ENCODE measurements at regions not wholly inside any gene's neighbourhood (a gene's known extent, or its start where the extent isn't known, plus 50 kb on each side); places are given as distances from the start of the nearest gene placed in this dataset.
A peak's percentile ranks its signal among the peaks of the same experiment; 100 is the strongest.

DNA sequence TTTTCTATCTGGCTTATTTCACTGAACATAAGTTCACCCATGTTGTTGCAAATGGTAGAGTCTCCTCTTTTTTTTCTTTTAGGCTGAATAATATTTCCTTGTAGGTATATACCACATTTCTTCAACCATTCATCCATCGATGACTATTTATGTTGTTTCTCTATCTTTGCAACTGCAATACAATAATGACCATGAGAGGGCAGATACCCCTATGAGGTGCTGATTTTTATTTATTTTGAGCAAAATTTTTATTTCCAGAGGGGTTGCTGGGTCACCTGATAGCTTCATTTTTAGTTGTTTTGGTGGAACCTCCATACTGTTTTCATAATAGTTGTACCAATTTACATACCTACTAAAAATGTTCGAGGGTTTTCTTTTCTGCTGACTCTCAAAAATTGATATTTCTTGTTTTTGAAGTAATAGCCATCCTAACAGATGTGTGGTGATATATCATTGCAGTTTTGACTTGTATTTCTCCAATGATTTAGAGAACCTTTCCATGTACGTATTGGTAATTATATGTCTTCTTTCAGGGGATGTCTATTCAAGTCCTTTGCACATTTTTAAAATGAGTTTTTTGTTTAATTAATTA is 1697.0 kb downstream of the PCDH7 start:
- DNase-seq (ENCODE audit: low read depth in 2 of 2), result no peak

DNA sequence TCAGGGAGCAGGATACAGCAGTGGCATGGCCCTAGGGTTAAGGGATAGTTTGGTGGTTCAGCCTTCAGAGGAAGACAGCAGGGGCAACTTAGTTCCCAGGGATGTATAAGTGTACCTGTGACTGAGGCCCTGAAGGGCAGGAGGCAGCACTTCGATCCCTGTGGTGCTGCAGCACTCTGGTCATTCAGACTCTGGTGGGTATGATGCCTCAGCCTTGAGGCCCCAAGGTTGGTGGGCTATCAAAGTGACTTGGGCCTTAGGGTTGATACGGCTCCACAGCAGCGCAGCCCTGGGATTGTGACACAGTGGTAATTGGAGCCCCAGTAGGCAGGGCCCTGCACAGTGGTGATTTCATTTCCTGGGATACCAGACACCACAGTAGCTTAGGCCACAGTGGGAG is 1703.1 kb downstream of the PCDH7 start:
- DNase-seq (ENCODE audit: low read depth in 2 of 2), result no peak

DNA sequence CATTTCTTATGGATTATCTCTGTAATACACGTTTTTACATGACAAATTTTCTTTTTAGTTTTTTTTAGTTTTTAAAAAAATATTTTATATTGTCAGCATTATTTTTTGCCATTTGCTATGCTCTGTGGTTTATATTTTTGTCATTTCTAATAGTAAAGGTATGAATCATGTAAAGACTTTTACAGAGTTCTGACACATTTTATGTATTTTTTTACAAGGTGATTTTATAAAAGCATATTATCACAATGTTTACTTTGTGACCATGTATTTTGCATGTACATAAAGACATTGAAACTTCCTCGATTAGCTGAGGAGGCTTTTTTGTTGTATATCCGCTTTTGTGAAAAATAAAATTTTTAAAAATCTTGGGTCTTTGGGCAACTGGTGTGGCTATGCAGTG is 1705.1 kb downstream of the PCDH7 start:
- no peak for DNase-seq (ENCODE audit: low read depth in 2 of 2)

DNA sequence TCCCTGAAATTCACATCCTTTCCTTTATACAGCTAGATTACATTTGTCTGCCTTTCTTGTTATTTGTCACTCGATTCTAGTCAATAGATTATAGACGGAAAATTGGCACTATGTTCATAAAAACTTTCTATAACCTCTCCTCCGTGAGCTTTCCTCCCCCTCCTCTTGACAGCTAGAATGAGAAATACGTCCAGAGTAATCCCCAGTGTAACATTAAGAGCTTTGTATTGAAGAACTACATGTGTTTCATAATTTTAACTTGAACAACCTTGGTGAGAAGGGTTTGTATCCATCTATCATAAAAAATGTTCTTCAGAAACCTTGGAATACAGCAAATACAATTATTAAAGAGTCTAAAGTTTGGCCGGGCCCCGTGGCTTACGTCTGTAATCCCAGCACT is 1707.4 kb downstream of the PCDH7 start:
- no peak for DNase-seq (ENCODE audit: low read depth in 2 of 2)

DNA sequence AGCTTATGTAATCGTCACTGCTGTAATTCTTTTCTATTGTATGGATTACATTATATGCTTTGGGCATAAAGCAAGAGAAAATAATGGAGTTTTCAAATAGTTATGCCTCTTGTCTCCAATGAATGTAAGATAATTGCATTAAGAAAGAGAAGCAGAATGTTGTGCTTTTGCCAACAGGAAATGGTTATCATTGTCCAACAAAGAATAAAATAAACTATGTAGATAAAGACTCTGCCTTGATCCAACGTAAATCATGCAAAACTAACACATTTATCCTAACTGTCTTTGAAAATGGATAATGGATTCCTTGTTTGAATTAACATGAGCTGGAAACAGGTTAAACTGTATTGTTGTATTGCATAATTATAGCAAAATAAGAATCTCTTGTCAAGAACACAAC is 1709.0 kb downstream of the PCDH7 start:
- no peak for DNase-seq (ENCODE audit: low read depth in 2 of 2)

DNA sequence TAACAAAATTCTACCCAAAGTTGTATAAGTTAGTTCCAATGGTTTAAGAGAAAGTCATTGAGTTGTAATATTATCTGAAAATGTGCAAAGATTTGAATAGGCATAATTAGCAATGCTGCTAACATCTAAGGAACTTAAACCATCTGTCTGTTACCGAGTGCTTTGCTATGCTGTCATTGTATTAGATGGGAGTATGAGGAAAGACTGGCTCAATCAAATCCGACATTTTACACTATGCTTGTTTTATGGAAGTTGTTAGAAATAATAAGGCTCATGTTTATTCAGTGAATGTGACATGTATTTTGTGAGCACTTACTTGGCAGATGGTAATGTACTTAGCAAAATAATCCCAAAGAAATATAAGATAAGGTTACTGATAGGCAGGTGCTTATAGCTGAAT is 1715.1 kb downstream of the PCDH7 start:
- DNase-seq (ENCODE audit: low read depth in 2 of 2), result no peak

DNA sequence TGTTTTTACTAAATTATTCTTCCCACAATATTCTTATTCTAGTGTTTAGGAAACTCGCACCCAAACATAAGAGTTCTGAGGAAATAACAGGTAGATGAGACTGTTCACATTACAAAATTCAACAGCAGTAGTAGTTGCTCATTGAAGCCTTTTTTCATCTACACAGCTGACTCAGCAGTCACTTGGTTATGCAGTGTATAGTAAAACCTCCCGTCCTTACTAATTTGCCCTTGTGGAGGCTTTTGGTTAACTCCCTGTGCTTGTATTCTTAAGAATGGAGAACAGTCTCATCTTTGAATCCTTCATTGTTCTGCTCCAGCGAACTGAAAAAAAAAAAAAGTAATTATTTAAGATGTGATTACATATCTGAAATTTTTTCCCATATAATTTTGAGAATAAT is 1716.6 kb downstream of the PCDH7 start:
- DNase-seq (ENCODE audit: low read depth in 2 of 2), result no peak

DNA sequence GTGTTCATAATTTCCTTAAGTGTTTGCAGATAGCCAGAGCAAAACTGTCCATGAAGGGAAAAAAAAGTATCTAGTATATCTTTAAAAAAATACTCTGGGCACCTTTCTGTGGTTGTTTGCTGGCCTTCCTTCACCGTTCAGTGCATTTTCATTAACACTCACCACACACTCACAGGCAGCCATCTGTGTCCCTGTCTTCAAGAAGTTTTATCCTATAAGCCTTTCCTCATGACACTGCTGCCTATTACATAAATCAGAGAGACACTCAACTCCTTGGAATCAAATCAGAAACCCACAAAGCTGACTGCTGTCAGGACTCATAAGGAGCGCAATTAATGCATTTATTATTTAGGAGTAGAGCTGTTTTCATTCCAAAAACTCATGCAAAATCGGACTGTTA is 1720.2 kb downstream of the PCDH7 start:
- no peak for DNase-seq (ENCODE audit: low read depth in 2 of 2)

DNA sequence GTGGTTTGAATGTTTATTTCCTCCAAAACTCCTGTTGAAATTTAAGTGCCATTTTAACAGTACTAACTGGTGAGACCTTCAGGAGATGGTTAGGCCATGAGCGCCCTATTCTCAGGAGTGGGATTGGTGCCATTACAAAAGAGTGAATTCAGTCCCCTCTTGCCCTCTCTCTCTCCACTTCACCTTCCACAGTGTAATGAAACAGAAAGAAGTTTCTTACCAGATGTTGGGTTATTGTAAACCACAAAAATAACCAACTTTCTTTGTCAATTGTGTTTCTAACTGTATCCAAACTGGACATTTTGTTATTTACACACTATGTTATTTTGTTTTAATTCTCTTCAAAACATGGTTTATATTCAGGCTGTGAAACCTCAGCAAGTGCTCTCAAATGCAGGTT is 1734.3 kb downstream of the PCDH7 start:
- no peak for DNase-seq (ENCODE audit: low read depth in 2 of 2)

DNA sequence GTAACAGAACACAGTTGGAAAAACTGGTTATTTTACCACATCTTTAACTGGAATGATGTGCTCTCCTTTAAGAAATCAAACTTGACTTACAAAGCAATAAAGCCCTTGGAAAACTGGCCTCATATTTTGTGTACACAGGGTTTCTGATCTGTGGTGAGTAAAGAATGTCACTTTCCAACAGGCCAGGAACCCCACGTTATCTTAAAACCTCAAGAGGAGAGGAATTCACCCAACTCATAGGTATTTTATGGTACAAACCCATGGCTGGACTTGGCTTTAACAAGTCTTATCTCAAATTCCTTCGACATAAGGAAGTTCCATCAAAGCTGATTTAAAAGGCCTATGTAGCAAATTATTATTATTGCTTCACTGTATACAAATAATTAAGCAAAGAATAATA is 1735.1 kb downstream of the PCDH7 start:
- no peak for DNase-seq (ENCODE audit: low read depth in 2 of 2)

DNA sequence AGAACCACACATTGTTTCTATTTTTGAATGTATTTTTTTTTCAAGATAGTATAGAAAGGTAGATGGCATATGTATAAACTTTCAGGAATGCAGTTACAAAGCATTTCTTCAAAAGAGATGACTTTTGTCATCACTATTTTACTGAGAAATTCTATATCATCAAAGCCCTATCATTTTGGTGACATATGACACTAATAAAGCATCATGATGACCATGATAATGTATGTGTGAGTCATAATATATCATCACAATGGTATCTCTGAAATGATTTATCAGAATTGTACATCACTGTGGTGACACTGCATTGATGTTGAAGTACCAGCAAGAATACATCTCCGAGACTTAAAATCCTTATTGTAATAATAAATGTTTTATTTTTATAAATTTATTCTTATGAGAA is 1740.8 kb downstream of the PCDH7 start:
- no peak for DNase-seq (ENCODE audit: low read depth in 2 of 2)

DNA sequence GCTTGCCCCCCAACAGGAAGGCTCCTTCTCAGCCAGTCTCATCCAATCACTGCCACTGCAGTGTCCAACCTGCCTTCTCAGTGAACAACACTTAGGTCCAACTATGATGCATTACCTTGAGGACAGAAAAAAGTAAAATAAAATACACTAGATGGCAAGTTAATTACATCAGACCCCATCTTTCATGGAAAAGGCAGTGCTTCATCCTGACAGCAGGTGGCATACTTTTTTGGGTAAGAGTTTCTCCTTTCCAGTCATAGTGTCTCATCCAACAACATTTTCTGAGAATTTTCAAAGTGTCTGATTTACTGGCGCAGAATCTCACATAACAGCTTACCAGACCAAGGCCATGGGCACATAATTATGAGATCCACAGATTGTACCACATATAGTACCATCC is 1742.8 kb downstream of the PCDH7 start:
- no peak for DNase-seq (ENCODE audit: low read depth in 2 of 2)

DNA sequence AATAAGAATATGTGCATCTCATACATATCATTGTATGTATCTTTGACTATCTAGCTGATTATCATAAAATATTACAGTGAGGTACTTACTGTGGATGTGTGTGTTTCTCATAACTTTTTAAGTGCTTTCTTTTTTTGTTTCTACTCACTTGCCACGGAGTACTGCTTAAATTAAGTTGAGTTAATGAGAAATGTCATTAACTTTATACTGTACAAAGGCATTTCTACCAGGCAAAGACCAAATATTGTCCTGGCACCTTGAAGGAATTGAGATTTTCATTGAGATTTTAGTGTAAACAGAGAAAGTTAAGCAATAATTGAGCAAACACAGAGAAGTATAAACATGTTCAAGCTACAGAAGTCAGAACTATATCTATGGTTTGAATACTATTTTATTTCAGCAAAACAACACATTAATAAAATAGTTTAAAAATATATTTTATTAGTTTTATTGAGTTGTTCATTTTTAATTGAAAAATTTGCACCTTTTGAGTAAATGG is 1750.0 kb downstream of the PCDH7 start:
- DNase-seq (ENCODE audit: low read depth in 2 of 2), result no peak

DNA sequence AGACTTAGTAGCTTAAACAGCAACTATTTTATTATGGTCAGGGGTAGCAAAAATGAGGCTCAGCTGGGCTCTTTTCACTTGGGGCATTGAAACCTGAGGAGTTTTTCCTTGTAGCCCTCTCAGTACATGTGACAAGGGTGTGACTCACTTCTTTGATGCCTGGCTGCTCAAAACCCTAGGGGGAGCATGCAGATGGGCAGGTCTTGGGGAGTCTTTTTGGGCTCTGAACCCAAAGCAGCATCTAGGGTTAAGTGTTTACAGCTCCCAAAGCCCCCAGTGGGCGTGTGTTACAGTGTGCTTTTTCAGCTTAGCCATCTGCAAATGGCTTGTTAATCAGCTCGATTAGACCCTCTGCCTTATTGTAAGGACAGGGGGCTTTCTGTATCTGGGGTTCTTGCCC is 1752.7 kb downstream of the PCDH7 start:
- no peak for DNase-seq (ENCODE audit: low read depth in 2 of 2)

DNA sequence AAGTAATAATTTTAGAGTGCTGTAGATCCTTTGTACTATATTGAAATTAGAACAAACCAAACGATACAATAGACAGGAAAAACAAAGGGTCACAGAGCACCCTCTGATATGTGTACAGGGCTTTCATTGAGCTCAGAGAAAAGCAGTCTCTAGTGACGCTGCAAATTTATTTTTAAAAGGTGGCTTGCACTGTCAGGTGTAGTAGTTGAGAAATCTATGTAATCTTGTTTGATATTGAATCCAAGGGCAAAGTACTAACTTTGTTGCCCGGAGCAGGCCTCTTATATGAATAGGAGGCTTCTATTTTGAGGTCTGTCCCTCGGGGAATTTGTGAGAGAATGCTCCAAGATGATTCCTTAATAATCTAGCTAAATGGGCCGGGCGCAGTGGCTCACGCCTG is 1755.5 kb downstream of the PCDH7 start:
- DNase-seq (ENCODE audit: low read depth in 2 of 2), result no peak

DNA sequence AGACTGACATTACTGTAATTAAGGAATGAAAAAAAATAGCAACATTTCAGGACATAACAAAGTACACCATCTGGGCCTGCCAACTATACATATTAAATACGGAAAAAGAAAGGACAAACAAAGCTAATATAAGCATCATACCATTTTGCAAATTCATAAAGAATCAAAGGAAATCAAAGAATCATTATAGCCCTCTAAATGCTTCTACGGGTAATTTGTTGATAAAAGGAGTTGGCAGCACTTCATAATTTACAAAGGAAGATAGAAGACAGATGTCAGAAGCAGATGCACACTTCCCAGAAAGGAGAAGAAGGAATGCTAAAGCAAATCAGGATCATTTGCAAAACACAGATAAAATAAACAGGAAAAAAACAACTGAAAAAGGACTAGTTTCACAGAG is 1757.3 kb downstream of the PCDH7 start:
- no peak for DNase-seq (ENCODE audit: low read depth in 2 of 2)

DNA sequence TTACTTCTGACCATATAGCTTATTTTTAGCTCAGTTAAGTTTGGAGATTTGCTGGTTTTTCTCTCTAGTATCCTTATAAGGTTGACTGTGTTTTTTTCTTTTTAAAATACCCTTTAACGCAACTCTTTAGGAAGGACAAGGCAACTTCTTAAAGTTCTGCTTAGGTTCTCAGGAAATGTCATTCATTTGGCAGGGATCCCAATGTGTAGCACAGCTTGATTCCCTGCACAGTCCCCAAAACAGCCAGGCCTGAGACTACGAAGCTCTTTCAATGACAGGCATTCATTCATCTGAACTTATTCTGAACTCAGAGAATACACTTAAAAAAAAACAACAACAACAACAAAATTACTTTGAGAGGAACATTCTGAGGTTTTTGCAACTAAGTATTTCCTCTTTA is 1765.8 kb downstream of the PCDH7 start:
- DNase-seq (ENCODE audit: low read depth in 2 of 2), result no peak

DNA sequence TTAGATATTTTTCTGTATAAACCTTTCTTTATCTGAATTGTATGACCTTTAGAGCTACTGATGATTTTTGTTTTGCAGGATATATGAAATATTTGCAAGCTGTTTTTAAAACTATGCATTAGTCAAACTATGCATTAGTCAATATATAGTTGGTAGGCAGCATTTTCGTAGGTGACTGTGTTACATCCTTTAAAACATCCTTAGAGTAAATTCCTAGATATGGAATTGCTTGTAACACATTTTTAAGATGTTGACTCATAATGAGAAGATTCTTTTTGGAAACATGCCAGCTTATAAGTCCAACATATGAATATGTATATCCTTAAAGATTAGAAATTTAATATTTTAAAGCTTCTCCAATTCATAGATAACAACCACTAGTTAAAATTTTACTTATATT is 1768.5 kb downstream of the PCDH7 start:
- DNase-seq (ENCODE audit: low read depth in 2 of 2), result peak; percentile 18 to 25

DNA sequence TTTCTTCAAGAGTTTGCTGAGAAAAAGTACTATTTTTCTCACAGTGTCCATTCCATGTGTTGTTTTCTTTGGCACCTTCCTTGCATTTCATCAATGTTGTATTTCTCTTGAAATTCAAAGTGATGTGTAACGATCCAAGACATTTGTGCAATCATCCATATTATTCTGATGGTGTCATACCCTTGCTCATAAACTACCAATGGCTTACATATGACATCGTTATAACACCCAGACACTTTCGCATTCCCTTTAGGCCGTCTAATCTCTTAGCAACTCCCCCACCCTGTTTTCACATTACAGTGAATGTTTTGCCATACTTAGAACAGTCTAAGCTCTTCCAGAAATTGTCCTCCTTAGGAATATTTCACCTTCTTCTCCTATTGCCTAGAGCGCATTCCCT is 1779.0 kb downstream of the PCDH7 start:
- DNase-seq (ENCODE audit: low read depth in 2 of 2), result peak; percentile 34 to 53

DNA sequence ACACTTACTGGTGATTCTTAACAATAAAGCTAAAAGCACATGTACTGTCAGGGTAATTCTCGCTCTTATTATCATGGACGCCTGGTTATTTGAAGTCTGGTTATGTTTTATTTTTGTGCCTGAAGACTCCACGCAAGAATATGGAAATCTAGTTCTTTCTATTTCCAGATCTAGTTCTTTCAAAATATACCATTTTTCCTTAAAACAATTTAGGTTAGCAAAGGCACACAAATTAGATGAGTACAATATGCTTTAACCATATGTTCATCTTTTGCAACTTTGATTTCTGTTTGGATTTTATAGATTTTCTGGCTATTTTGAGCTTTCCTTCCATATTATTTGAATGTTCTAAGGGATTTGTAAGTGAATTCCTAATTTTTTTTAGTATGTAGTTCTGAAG is 1783.1 kb downstream of the PCDH7 start:
- DNase-seq (ENCODE audit: low read depth in 2 of 2), result no peak

DNA sequence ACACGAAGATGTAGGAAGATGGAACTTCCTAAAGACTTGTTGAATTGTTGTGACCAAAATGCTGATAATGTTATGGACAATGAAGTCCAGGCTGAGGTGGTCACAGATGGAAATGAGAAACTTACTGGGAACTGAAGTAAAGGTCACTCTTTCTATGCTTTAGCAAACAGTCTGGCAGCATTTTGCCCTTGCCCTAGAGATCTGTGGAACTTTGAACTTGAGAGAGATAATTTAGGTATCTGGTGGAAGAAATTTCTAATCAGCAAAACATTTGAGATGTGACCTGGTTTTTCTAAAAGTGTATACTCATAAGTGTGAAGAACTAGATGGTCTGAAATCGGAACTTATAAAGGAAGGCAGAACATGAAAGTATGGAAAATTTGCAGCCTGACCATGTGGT is 1785.9 kb downstream of the PCDH7 start:
- DNase-seq (ENCODE audit: low read depth in 2 of 2), result no peak

DNA sequence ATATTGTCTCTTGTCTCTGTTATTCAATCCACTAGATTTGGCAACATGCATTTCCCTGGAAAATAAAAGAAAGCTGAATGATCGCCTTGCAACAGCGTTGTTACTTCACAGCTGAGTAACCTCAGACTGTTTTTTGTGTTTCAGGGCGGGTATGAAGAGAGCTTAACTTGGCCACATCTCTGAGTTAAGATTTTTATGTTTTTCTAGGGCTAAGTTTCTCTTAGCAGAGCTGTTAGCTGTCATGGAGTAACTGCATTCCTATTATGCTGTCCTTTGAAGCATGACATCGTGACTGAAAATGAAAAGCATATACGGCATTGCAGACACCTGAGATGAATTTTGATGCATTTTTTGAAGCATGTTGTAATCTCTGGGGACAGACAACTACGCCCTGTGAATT is 1798.9 kb downstream of the PCDH7 start:
- DNase-seq (ENCODE audit: low read depth in 2 of 2), result peak in 1 of 2 experiments; percentile 2

DNA sequence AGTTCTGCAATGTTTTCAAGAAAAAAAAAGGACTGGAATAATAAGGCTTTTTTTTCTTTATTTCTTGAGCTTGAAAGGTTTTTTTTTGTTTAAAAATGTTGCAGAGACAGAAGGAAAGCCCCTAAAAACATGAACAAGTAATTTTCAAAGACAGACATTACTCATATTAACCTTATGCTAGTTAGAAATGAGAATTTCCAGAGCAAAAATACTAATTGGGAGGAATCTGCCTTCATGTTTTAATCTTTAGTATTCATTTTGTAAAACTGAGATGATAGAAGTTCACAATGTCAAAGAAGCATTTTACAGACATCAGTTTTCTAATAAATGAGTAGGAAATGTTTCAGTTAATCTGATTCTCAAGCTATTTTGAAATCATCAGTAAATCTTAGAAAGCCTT is 1805.3 kb downstream of the PCDH7 start:
- no peak for DNase-seq (ENCODE audit: low read depth in 2 of 2)

DNA sequence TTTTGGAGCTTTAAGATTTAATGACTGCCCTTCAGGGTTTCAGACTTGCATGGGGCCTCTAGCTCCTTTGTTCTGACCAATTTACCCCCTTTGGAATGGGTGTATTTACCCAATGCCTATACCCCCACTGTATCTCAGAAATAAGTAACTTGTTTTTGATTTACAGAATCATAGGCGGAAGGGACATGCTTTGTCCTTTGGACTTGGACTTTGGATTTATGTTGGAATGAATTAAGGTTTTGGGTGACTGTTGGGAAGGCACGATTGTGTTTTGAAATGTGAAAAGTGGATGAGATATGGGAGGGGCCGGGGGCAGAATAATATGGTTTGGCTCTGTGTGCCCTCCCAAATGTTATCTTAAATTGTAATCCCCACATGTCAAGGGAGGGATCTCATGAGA is 1824.7 kb downstream of the PCDH7 start:
- DNase-seq (ENCODE audit: low read depth in 2 of 2), result no peak

DNA sequence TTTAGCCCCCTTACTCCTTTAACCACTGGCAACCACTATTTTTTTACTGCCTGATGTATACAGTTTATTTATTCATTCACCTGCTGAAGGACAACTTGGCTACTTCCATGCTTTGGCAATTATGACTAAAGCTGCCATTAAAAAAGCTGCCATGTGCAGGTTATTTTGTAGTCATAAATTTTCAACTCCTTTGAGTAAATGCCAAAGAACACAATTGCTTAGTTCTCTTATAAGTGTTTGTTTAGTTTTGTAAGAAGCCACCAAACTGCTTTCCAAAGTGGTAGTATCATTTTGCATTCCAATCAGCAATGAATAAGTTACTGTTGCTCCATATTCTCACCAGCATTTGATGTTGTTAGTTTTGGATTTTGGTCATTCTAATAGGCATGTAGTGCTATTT is 1831.8 kb downstream of the PCDH7 start:
- DNase-seq (ENCODE audit: low read depth in 2 of 2), result no peak

Data from fibroblast of skin of left biceps (primary cell).